Choroid plexus epithelial cell (primary cell): ENCODE measurements at regions not wholly inside any gene's neighbourhood (a gene's known extent, or its start where the extent isn't known, plus 50 kb on each side); places are given as distances from the start of the nearest gene placed in this dataset.

Source experiments
- DNase-seq: peaks from one replicate; pipeline ENCODE4 v3.0.0-alpha.2; 2010; ENCODE audit warnings: low read depth
- H3K4me3 ChIP-seq: 2 replicates; pipeline ENCODE4 v1.5.1; 2011; ENCODE audit warnings: low read depth, mild to moderate bottlenecking, control low read depth, low read length, moderate library complexity
- CTCF ChIP-seq: conservative IDR thresholded peaks from 2 replicates; pipeline ENCODE4 v1.5.1; 2011; ENCODE audit warnings: low read depth, mild to moderate bottlenecking, control low read depth, inconsistent platforms, low read length, moderate library complexity

GRCh38 chr14:103199124-103199523 lies 75.9 kb downstream of the TNFAIP2 start:
- DNase-seq, result peak; percentile 8
- no peak overlapping the region for H3K4me3 ChIP-seq
- no peak for TF ChIP-seq CTCF

GRCh38 chr14:103201801-103202200 lies 78.5 kb downstream of the TNFAIP2 start:
- TF ChIP-seq CTCF, result no peak
- H3K4me3 ChIP-seq, result no peak overlapping the region
- no peak for DNase-seq

GRCh38 chr14:103204852-103205540 lies 81.7 kb downstream of the TNFAIP2 start:
- no peak for TF ChIP-seq CTCF
- DNase-seq, result peak; percentile 22
- no peak overlapping the region for H3K4me3 ChIP-seq

GRCh38 chr14:103205541-103205906 lies 82.3 kb downstream of the TNFAIP2 start:
- DNase-seq, result no peak
- no peak for TF ChIP-seq CTCF
- H3K4me3 ChIP-seq, result no peak overlapping the region

- TF ChIP-seq CTCF, result no peak
- no peak overlapping the region for H3K4me3 ChIP-seq
- no peak for DNase-seq
Measured at GRCh38 chr14:103206023-103206481, 82.8 kb downstream of the TNFAIP2 start.

GRCh38 chr14:103206836-103207387 lies 83.7 kb downstream of the TNFAIP2 start:
- TF ChIP-seq CTCF, result no peak
- peak overlapping the region; percentile 42 for H3K4me3 ChIP-seq
- no peak for DNase-seq
